Non-pigmented ciliary epithelial cell (primary cell): ENCODE measurements at regions not wholly inside any gene's neighbourhood (a gene's known extent, or its start where the extent isn't known, plus 50 kb on each side); places are given as distances from the start of the nearest gene placed in this dataset.
"Not testable (repeated sequence)": the region's sequence is repeated elsewhere in the genome, so short reads cannot be mapped to it uniquely, and the experiment has no call there.

Experiments
- DNase-seq: peaks from one replicate; pipeline ENCODE4 v3.0.0-alpha.2; 2010; ENCODE audit warnings: low read depth

DNA sequence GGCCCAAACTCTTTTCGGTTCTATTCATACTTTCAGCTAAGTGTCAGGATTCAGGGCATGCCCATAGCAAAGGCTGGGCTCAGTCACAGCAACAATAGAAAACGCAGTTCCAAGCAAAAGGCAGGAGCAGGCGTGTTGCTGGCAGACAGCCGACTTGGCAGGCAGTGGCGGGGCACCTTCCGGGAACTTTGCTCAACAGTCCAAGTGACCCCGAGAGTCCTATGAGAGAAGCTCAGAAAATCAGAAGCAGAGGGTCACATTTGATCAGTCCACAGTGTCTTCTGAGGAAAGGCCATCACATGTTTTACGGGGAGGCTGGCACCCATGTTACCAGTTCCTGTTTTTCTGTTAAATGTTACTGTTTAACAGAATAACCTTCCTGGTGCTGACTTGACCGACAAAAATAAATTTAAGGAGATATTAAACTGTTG lies 115.0 kb downstream of the DACT1 start:
- no peak for DNase-seq

DNA sequence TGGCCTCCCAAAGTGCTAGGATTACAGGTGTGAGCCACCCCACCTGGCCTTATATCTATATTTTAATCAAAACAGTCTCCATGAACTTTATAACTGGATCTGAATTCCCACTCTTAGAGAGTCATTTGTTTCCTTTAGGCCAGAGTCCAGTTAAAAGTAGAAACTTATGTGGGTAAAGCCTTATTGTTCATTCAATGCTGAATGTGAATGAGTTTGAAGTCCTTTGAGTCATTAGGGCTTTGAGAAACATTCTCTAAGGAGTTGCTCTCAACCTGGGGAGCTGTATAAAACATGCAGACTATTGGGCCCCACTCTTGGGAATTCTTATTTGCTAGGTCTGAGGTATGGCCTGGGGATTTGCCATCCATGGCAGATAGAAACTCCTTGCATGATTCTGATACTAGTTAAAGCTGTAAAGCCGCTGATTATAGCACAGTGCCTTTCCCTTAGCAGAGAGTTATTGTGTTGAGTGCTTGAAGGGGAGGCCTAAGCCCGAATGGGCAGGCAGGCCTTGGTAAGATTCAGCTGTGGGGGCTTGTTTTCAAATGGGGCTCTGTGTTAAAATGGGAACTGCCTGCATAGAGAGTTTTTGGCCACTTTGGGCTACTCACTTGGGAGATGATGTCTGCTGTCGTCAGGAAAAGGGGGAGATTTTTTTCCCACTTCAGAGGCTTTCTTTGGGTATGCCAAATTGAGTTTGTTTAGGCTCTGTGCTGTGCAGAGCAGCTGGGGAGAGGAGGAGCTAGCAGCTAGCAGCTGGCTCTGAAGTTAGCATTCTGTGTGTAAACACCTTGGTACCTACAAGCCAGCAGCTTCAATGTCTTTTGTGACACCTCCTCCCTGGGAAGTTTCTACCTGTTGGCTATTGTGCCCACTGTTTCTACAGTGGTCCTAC lies 117.5 kb downstream of the DACT1 start:
- no peak for DNase-seq

DNA sequence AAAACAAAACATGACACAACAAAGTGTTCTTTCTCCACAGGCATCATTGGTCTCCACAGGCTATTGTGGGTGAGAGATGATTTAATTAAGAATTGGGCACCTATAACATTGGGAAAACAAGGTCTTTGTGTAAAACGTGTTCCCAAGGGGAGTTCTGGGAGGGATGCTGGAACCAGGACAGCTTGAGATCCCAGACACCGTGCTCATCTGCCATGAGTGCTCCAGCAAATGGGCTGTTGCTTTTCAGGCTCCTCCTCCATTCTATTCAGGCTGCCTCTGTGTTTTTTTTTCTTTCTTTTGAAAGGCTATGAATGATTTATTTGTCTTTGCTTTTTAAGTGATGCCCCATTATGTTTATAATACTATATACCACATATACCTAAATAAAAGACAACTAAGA lies 122.4 kb downstream of the DACT1 start:
- DNase-seq, result no peak

DNA sequence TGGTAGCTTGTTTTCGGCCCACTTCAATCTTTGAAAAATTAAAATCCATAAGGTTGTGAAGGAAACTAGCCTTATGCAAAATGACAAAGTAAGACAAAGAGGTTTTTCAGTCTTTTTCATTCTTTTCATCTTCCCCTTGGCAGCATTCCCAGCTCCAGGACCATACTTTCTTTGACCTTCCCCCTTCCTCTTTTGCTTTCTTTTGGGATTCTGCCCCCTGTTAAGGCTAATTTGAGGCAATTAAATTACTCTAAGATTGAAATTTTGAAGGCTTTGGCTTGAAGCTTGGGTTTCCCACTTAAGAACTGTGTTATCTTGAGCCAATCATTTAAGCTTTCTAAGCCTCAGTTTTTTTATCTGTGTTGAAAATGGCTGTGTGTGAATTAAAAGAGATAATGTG lies 124.9 kb downstream of the DACT1 start:
- DNase-seq, result no peak

DNA sequence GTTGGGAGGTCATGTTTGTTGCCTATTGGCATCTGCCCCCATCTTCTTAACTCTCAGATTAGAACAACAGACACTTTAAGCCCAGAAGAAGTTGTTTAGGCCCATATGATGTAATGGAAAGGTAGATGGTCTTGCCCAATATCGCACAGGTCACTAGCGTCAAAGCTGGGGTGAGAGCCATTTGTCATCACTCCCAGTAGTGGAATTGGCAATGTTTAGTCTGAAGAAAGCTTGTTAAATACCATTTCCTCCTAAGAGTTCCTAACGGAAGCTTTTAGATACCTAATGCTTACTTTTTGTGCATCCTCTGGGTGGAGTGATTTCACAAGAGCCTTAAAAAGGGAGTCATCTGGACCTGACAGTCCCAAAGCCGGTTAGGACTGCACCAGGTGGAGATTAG lies 125.4 kb downstream of the DACT1 start:
- no peak for DNase-seq

DNA sequence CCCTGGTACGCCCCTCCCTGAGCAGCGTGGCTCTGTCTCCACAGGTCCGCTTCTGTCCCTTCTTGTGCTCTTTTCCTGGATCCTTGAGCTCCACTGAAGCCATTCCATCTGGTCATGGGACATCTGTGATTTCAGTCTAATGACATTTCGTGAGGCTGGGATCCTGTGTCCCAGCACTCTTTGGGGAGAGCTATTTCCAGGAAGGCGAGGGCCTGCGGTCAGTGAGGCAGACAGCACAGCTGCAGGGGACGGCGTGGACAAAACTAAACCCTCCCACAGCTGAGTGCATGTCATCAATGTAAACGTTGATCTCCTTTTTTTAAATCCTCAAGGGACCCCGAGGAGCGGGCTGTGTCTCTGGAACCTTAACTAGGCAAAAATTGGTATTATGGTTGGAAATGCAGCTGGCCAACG lies 127.7 kb downstream of the DACT1 start:
- DNase-seq, result no peak

DNA sequence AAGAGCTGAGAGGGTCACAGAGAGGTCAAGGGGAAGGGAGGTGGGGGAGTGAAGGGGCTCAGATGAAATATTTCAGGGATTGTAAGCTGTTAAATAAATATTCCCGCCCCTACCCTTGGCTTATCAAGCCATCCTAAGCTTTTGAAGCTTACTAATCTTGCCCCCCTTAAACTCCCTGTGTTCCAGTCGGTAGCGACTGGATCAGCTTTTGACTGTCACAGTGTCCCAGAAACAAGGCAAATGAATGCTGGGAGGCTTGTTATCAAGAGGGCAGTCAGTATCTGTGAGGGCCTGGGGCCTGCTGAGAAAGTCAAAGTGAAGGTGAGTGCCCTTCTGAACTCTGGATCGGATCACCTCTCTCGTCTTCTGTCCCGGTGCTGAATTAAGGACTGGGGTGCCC lies 128.1 kb downstream of the DACT1 start:
- DNase-seq, result no peak

DNA sequence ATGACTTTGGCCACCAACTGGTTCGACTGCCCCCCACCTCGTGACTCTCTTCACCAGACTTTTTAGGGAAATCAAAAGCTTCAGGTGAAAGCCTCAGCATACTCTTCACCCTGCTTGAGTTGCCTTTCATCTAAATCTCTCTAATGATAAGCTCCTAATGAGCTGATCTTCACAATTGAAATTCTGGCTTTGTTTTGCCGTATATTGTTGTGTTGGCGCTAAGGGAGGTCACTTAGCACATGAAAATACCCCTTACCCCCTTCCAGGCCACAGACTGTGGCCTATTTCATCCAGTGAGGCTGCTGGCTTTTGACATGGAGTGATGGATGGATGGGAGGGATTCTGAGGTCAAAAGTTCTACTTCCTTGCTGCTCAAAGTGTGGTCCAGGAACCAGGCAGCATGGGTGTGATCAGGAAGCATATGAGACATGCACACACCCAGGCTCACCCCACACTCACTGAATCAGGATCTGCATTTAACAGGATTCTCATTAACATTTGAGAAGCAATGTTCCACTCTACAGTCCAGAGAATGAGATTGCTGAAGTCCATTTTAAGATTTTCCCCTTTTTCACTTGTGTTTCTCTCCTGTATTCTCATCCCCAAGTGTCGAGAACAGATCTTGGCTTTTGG lies 131.4 kb downstream of the DACT1 start:
- no peak for DNase-seq

DNA sequence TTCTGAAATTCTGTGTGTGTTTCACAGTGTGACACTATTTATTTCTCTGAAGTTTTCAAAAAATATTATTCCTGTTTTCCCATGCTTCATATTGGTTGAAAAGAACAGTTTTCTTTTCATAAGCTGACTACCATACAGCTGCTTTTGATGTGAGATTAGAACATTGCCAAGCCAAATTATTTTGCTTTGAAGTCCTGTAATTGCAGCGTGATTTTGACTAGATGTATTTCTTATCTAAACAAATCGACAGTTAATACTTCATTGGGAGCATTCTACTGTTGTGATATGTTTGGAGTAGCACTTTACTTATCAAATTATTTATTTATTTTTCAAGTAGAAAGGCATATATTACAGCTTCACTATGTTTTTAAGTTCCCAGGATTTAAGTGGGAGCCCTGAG lies 132.0 kb downstream of the DACT1 start:
- DNase-seq, result no peak

DNA sequence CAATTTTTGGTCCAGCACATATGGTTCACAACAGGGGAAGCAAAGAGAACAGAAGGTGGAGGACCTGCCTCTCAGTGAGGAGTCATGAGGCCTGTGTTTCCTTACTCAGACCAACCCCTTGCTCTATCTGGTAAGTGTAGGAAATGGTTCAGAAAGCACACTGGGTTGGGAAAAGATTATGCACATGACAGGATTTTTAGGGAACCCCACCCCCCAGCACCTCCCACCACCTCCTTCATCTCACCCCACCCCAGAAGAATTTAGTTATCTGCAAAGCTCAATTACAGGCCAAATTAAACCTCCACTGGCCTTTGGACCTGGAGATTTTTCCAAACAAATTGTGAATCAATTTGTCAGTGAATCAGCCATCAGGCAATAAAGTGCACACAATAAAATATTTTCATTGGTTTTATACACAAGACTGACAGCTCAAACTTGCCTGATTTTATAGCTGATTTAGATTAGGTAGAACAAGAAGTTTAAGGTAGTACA lies 132.8 kb downstream of the DACT1 start:
- DNase-seq, result no peak

DNA sequence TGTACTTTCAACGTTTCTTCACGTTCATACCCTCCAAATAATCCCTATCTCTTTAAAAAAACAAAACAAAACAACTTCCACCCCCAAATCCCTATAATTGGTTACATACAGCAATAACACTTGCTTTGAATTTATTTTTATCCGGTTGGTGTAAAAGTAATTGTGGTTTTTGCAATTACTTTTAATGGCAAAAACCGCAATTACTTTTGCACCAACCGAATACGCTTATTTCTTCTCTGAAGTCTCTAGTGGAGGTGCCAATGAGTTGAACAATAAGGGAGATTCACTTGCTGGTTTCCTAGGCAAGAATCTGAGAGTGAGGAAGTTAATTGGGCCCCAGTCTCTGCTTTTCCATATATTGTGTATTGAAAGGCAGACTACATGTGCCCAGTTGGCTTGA lies 133.3 kb downstream of the DACT1 start:
- no peak for DNase-seq

DNA sequence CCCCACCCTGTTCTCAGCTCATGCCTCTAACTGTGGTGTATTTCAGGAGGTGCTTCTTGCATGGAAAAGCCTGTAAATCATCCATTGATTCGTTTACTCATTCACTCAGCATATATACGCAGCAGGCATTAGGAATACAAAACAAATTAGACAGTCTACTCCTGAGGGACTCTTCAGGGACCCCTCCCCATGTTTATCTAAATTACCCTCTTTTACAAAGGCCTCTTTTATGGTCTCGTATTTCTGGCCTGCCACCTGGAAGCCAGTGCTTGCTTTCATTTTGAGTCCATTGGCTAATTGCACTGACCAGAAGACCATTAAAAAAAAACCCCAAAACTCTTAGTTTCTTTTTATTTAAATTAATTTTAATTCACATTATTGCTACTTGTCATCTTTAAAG lies 134.4 kb downstream of the DACT1 start:
- no peak for DNase-seq

DNA sequence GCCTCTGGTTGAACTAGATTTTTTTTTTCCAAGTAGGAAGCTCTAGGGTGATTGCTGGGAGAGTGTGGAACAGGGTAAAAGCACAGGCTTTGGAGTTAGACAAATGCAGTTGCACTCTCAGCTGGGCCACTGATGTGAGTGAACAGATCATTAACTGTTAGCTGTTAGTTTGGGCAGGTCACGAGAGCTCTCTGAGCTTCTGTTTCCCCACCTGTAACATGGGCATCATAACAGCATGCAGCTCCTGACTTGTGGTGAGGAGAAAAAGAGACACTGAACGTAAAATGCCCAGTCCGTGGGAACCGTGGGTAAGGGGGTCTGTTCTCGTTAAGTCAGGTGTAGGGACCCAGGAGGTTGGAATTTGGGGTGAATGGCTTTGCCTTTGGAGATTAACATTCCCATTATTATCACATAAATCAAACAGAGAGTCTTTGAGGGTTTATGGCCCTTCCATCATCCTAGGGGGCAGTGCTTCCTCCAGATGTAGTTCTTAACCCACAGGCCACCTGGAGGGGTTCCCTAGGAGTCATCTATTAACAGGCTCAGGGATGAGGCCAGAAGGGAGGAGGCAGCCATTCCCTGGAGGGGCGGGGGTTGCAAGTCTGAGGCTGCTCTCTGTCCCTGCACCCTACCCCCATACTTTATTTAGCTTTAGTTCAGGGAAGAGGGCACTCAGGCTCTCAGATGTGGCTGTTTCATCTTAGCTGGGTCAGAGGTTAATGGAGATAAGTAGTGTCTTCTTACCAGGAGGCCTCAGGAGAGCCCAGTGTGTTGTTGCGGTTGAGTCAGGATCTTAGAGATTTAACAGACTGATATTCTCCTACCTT lies 135.2 kb downstream of the DACT1 start:
- no peak for DNase-seq

DNA sequence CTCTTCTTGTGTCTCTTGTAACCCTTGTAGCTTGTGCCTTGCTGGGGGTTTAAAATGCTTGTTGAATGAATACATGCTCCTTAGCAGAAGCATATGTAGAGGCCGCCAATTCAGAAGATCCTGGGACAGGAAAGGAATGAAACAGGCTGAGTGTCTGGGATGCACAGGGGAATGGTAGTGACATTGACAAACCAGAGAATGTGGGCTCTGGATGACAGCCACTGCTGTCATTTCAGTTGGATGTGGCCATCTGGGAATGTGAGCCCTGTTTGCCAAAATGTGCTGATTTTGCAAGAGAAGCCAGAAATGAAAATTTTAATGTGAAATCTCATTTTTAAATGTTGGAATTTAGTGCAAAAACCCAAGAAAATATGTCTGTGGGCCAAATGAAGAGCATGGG lies 136.8 kb downstream of the DACT1 start:
- no peak for DNase-seq

DNA sequence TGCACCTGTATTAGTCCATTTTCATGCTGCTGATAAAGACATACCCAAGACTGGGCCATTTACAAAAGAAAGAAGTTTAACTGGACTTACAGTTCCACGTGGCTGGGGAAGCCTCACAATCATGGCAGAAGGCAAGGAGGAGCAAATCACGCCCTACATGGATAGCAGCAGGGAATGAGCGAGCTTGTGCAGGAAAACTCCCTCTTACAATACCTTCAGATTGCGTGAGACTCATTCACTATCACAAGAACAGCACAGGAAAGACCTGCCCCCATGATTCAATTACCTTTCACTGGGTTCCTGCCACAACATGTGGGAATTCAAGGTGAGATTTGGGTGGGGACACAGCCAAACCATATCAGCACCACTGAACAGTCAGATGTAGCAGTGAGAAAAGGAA lies 137.4 kb downstream of the DACT1 start:
- DNase-seq, result not testable (repeated sequence)

DNA sequence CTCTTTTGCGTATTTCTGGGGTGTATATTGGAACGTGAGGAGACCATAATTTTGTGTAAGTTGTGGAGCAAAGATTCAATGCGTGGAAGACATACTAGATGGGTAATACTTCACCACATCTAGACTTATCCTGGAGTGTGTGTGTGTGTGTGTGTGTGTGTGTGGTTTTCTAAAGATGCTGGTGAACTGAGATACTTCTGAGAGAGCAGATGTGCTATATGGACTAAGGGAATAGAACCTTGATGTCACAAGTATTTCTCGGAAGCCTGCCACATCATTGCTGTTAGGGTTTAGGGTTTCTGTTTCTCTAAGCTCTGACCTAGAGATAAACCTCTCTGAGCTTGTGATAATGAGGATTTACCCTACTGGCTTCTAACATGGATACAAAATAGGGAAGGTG lies 138.8 kb downstream of the DACT1 start:
- DNase-seq, result no peak

DNA sequence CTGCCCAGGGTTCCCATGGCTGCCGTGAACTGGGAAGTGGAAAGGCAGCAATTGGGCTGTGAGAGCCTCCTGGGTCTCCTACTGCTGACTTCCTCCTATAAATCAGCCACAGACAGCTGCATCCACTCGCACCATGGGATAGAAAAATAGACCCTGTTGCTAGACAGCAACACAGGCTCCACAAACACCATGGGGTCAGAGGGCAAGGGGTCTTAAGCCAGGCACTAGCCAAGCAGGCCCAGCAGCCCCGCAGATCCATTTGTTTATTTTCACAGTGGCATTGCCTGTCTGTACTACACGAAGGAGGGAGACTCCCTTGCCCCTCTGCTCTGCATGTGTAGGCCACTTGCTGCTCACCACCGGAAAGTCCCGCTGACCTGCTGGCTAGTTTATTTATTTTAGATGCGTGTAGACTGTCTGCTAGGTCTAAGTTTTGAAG lies 139.8 kb downstream of the DACT1 start:
- DNase-seq, result no peak

DNA sequence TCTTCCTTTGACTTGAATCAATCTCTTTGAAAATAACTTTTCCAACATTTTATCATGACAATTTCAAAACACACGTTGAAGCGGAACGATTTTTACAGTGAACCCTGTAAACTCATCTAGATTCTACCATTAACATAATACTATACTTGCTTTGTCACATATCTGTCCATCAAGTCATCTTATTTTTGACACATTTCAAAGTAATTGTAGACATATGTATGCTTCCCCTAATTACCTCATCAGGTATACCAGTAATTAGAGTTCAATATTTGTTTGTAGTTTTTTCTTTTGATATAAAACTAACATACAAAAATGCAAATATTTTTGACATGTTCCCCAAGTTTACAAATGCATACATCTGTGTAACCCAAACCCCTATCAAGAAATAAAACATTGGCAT lies 140.4 kb downstream of the DACT1 start:
- no peak for DNase-seq

DNA sequence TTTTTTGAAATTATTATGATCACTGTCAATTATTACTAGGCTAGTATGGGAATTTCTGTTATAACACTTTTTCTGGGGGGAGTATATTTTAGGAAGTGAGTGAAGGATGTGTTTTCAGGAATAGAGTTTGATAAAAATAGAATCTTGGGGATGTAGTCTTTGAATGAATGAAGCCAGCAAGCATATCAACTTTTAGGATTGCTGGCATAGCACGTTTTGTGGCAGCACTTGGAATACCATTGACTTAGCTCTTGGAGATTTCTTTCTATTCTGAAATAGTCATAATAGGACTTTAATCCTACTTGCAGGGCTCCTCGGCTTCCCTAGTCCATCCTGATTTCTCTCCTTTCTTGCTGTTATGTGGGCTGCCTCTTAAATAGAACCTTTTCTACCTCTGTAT lies 141.6 kb downstream of the DACT1 start:
- DNase-seq, result no peak

DNA sequence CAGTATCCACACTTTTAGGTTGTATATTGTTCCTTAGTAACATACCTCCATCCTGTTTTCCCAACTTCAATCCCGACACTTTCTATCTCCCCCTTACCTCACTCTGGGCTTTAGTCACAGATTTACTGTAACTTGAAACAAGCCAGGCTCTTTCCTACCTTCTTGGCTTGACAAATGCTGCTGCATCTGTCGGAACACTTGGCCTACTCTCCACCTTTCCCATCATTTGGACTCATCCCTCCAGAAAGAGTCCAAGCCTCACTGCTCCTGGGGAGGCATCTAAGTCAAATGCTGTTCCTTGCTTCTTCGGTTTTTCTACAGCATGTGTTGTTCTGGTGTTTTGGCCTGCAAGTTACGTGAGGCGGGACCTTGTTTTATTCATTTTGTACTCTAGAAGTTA lies 142.4 kb downstream of the DACT1 start:
- no peak for DNase-seq

DNA sequence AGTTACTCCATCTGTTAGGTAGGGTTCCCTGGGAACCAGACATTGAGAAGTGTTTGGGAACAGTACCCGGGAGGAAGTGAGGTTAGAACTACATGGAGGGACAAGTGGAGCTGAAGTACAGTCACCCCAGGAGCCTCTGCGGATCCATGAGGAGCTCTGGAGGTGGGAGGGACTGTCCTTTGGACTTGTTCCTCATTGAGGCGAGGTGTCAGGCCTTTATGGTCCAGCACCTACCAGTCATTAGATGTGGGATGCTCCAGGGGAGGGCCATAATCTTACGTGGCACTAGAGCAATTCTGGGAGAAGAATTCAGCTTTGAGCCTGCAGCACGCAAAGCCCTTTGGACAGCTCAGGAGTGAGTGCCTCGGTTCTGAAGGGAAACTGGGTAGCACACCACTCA lies 142.8 kb downstream of the DACT1 start:
- no peak for DNase-seq

DNA sequence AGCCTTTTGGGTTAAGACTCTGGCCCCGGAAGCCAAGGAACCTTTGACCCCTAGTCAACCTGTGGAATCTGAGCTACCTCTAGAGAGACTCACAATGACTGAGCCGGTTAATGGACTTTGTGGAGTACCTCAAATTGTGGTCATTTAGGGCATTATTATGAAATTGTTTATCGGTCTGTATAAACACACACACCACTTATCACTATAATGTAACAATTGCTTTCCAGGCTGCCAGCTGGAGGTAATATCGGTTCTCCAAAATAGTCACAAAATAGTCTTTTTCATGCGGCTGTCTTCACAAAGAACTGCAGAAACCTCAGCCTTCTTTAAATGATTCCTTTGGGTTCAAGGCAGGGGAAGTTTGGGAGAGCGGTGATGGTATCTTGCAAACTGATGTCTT lies 144.2 kb downstream of the DACT1 start:
- DNase-seq, result no peak
